HG02759 (cell line): ENCODE measurements at regions not wholly inside any gene's neighbourhood (a gene's known extent, or its start where the extent isn't known, plus 50 kb on each side); places are given as distances from the start of the nearest gene placed in this dataset.
"Not testable (repeated sequence)": the region's sequence is repeated elsewhere in the genome, so short reads cannot be mapped to it uniquely, and the experiment has no call there.

ENCODE experiments used
- ATAC-seq: cut with Tn5 transposase; IDR thresholded peaks from one replicate; pipeline ENCODE4 v1.9.1; 2021; ENCODE audit warnings: mild to moderate bottlenecking, moderate library complexity; ENCODE audit not compliant: unreplicated experiment

DNA sequence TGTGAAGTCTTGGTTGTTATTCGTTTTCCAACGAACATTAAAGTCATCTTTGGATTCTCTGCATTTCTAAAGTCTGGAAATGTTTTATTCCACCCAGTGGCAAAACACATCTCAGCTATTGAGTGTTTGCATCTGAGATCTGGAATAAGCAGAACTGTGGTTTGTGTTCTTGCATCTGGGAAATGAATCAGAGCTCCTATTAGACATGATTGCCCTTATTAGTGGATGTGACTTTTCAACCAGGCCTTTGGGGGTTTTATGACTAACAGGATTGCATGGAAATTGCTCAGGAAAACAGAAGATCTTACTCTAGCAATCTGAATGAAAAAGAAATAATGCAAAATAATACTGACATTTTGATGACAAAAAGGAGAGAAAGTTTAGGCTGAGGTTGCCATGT, 488.8 kb downstream of the IRS2 start:
- ATAC-seq: no peak

- ATAC-seq: no peak
Observed at GRCh38 chr13:109293166-109293565, 493.2 kb downstream of the IRS2 start.

DNA sequence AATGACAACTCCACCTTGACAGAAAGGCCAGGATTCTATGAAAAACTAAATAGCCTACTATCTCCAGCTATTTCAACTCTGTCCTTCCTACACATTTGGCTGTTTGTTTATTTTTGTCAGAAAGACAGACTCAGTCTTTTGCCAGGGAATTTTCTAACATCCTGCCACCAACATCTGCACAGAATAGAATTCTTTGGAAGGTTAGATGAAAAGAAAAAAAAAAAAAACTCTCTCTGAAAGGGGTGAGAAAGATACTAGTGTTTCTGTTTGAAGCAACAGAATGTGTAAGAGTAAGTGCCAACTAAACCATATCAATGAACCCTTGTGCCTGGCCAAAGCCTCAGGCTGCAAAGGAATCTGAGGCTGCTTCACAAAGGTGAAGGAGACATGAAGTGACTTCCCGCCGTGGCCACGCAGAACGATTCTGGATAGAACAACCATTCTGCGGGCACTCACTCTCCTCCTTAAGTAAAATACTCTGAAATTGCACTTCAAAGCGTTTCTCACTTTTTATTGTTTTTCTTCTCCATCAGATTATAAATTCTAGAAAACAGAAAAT, 498.2 kb downstream of the IRS2 start:
- ATAC-seq: no peak

DNA sequence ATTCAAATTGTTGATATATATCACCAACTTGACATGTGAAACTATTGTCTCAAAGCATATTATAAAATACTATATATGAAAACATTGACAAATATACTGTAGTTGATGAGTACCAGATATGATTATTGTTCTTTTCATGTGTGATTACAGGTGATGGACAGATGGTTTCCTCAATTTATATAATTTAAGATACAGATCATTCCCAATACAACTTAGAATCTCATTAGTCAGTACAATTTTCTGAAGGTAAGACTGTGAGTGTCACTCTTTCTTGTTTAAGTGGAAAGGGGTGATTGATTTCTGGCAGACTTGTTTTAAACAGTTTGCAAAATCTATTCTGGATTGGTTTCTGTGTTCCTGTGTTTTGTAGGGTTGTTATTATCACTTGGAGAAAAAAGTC, 498.8 kb downstream of the IRS2 start:
- ATAC-seq: no peak

- ATAC-seq: no peak
Observed at GRCh38 chr13:109285586-109285985, 500.8 kb downstream of the IRS2 start.

DNA sequence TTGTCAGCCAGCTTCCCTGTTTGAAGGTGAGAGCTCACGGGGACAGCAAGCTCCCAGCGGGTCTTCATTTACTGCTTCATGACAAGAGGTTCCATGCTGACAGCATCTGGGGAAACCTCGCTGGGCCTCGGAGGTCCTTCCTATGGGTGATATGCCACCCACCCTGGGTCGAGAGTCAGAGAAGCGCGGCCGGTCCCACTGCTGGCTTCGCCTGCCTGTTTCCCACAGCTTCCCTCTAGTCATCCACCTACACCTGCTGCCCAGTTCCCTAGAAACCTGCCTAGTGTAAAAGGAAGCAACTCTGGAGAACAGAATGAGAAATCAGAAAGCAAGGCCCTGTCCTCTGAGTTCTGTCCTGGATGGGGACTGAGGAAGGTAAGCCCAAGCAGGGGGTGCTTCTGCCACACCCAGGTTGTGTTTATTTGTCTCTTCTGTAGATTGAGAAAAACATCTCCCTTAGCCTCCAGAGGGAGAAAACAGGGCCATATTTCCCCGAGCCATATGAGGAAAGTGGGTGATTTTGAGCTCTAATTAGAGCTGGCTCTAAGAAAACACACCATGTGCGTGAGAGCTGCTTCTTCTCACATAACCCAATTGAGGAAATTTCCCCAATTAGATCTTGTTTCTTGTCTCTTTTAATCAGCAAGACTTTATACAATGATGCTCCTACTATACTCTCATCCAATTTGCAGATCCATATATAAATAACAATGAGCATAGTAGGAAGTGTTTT, 504.3 kb downstream of the IRS2 start:
- no peak for ATAC-seq

GRCh38 chr13:109281017-109281902, 505.1 kb downstream of the IRS2 start:
- ATAC-seq: no peak

- ATAC-seq: no peak
Observed at GRCh38 chr13:109276261-109276660, 510.1 kb downstream of the IRS2 start.

- no peak for ATAC-seq
Observed at GRCh38 chr13:109275852-109276251, 510.5 kb downstream of the IRS2 start.

DNA sequence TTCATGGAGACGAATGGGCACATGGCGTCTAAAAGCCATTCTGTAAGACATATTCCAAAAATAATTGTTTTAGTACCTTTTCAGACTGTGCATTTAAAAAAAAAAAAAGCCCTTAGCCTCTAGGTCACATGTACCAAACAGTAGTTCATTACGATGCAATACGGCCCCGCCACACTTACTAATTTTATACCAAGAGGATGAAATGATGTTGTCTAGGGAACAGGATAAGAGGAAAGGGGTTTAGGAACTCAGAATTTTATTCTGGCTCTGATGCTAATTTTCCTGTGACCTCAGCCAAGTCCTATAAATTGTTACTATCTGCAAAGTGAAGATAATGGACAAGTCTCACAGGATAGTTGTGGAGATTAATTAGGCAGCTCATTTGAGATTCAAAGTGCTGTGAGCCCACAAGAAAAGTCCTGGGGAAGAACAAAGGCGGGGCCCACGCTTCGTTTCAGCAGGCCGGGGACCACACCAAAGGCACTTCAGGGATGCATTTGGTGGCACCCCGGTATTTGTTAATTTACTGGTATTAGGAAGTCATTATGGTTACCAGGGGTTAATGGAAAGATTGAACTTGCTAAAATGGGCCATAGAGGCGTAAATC, 511.1 kb downstream of the IRS2 start:
- ATAC-seq: no peak

DNA sequence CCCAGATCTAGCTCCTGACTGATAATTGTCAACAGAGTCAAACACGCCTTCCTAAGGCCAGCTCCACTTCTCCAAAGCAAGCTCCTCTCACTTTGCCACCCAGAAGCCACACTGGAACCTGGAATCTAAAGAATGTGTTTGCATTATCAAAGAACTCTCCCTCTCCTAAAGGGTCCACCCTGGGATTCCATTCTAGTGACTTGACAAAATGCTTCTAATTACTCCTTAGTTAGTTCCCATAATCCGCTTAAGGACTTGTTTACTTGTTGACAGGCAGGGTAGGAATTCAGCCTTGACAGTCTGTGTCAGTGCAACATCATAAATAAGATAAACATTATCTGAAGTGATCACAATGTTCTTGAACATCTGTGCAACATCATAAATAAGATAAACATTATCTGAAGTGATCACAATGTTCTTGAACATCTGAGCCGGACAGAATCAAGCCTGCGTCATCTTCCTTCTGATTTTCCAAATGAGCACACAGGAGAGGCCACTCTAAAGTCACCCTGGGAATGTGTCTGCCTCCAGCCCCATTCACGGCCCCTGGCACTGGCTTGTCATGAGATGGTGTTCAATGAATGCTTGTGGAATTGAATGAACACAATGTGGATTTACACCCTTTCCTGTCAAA, 512.1 kb downstream of the IRS2 start:
- ATAC-seq: no peak

DNA sequence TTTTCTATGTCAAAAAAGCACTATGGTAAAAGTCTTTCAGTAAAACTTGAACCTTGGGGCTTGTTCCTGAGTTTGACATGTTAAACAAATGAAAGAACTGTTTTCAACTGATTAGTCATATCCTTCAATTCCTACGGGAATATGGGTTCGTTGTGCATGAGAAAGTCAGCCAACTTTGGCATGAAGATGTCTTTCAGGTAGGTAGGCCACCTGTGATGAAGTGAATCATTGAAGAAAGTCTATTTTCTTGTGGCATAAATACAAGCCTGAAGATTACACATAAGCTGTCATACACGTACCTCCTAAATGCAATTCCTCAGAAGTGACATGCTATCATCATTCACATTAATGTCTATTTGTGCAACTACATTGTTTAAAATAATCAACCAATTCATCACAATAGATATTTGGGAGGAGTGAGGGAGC, 513.0 kb downstream of the IRS2 start:
- no peak for ATAC-seq

- no peak for ATAC-seq
Observed at GRCh38 chr13:109272595-109273325, 513.6 kb downstream of the IRS2 start.

- ATAC-seq: no peak
Observed at GRCh38 chr13:109271555-109272541, 514.5 kb downstream of the IRS2 start.

DNA sequence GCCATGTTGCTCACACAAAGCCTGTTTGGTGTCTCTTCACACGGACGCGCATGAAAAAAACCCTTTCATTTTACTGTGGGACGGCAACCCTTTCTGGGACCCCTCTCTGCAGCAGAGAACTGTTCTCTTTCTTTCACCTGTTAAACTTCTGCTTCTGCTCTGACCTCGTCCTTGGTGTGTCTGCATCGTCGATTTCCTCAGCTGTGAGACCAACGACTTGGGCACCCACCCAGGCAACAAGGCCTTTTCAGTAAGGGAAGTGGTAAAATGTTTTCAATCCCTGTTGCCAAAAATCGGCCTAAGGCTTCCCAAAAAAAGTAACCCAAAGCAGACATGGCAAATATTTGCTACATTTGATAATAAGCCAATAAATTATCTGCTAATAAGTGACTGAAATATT, 515.3 kb downstream of the IRS2 start:
- ATAC-seq: no peak

- not testable (repeated sequence) for ATAC-seq
Observed at GRCh38 chr13:109269381-109269780, 517.0 kb downstream of the IRS2 start.

- ATAC-seq: not testable (repeated sequence)
Observed at GRCh38 chr13:109268492-109268891, 517.9 kb downstream of the IRS2 start.

DNA sequence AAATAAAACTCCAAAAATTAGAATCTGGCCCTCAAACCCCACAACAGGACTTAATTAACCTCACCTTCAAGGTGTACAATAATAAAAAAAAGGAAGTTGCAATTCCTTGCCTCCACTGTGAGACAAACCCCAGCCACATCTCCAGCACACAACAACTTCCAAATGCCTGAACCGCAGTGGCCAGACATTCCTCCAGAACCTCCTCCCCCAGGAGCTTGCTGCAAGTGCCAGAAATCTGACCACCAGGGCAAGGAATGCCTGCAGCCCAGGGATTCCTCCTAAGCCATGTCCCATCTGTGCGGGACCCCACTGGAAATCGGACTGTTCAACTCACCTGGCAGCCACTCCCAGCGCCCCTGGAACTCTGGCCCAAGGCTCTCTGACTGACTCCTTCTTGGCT, 519.0 kb downstream of the IRS2 start:
- ATAC-seq: not testable (repeated sequence)

- not testable (repeated sequence) for ATAC-seq
Observed at GRCh38 chr13:109265438-109265742, 521.0 kb downstream of the IRS2 start.
